ENCODE measurements at regions not wholly inside any gene's neighbourhood (a gene's known extent, or its start where the extent isn't known, plus 50 kb on each side); places are given as distances from the start of the nearest gene placed in this dataset.

DNA sequence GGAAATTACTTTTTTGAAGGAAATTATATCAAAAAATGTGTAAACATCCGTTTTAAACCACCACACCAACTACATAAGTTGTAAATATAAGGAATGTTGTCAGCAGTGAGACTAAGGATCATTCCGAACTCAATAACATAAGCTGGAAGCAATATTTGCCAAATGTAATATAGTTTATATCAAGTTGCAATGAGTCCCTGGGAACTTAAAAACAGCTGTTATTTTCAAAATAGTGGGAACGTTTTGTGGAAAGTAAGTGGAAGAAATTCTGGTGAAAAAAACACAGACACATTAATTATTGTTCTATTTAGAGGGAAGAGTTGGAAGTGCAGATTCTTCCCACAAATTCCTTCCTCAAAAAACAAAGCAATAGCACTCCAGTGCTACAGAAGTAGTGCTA is 444.3 kb downstream of the NAP1L3 start:
- POLR2A ChIA-PET = interaction anchor here (0.6 kb wide), 1 partner anchor 327 kb away, joined by 5 read pairs; no protein-coding TSS in a partner anchor
- Mint-ChIP-seq H3K4me3 (ENCODE audit: unreplicated experiment) (no peak overlapping the region), H3K27ac (ENCODE audit: low read depth, unreplicated experiment) (no peak overlapping the region), H3K9me3 (ENCODE audit: unreplicated experiment) (no peaks in the 10 kb centered on the region), H3K27me3 (ENCODE audit: insufficient read depth, unreplicated experiment) (peaks cover 27% of the 10 kb centered on the region), H3K36me3 (ENCODE audit: insufficient read depth, unreplicated experiment) (no peaks in the 10 kb centered on the region), H3K4me1 (ENCODE audit: insufficient read depth, unreplicated experiment) (no peaks in the 10 kb centered on the region)
- CTCF ChIA-PET = no interaction called here
- TF ChIP-seq, protein P1, sequence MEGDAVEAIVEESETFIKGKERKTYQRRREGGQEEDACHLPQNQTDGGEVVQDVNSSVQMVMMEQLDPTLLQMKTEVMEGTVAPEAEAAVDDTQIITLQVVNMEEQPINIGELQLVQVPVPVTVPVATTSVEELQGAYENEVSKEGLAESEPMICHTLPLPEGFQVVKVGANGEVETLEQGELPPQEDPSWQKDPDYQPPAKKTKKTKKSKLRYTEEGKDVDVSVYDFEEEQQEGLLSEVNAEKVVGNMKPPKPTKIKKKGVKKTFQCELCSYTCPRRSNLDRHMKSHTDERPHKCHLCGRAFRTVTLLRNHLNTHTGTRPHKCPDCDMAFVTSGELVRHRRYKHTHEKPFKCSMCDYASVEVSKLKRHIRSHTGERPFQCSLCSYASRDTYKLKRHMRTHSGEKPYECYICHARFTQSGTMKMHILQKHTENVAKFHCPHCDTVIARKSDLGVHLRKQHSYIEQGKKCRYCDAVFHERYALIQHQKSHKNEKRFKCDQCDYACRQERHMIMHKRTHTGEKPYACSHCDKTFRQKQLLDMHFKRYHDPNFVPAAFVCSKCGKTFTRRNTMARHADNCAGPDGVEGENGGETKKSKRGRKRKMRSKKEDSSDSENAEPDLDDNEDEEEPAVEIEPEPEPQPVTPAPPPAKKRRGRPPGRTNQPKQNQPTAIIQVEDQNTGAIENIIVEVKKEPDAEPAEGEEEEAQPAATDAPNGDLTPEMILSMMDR (IDR thresholded peaks at IDR 0.05; ENCODE audit: unreplicated experiment) = no peak
- DNase-seq (ENCODE audit: unreplicated experiment) = no peak
- no TSS peak for BruUV-seq (replicated peaks)
- intact Hi-C loops (cut with micrococcal nuclease) = no loop called here

All from MCF 10A (cell line).